ENCODE measurements at regions not wholly inside any gene's neighbourhood (a gene's known extent, or its start where the extent isn't known, plus 50 kb on each side); places are given as distances from the start of the nearest gene placed in this dataset.

- H3K36me3 ChIP-seq (ENCODE audit: control insufficient read depth, insufficient read depth, low read length): no peaks in the 10 kb centered on the region
- in situ Hi-C loops (cut with MboI; ENCODE audit: low sequenced_read_pairs): no loop called here
- no peaks in the 10 kb centered on the region for H3K4me1 ChIP-seq (ENCODE audit: control insufficient read depth, insufficient read depth, low read length)
- H2BK5ac ChIP-seq (ENCODE audit: low read depth, low read length, poor library complexity, severe bottlenecking): no peak overlapping the region
- ATAC-seq (ENCODE audit: low read depth) (no peak), DNase-seq (no peak)
- ChIA-PET CTCF (no interaction called here), POLR2A (ENCODE audit: unreplicated experiment) (no interaction called here)
- no peak overlapping the region for H3K4me3 ChIP-seq (ENCODE audit: insufficient read depth, low read depth, low read length)
- H3K27me3 ChIP-seq (ENCODE audit: control insufficient read depth, insufficient read depth, low read length): no peaks in the 10 kb centered on the region
- intact Hi-C loops (cut with micrococcal nuclease): no loop called here
- H4K8ac ChIP-seq (ENCODE audit: low read depth in 2 of 2, low read length in 2 of 2): no peak overlapping the region
- no peak overlapping the region for H2BK20ac ChIP-seq (ENCODE audit: low read depth, low read length)
- H3K23ac ChIP-seq (ENCODE audit: low read depth, low read length): no peak overlapping the region
- H2AFZ ChIP-seq (replicated peaks; ENCODE audit: low read length, poor library complexity): no peak overlapping the region
- dilution Hi-C loops (cut with HindIII; ENCODE audit: low sequenced_read_pairs, unreplicated experiment): no loop called here
- H3K14ac ChIP-seq (replicated peaks; ENCODE audit: low read depth, low read length): no peak overlapping the region
- H2AK9ac ChIP-seq (replicated peaks; ENCODE audit: low read depth, low read length, poor library complexity): no peak overlapping the region
- no peak overlapping the region for H2BK15ac ChIP-seq (ENCODE audit: low read depth, low read length)
- H4K20me1 ChIP-seq (ENCODE audit: insufficient read depth, low read length): no peaks in the 10 kb centered on the region
- no peak overlapping the region for H2AK5ac ChIP-seq (ENCODE audit: low read depth, low read length)
- no TSS peak for BruUV-seq (replicated peaks)
- H3K9me1 ChIP-seq (ENCODE audit: insufficient read depth, low read length): no peaks in the 10 kb centered on the region
- no peak overlapping the region for H3K27ac ChIP-seq (ENCODE audit: insufficient read depth, low read length)
- no peak overlapping the region for H4K91ac ChIP-seq (ENCODE audit: insufficient read depth, low read depth, low read length)
- H2BK120ac ChIP-seq (ENCODE audit: low read depth, low read length): no peak overlapping the region
- TF ChIP-seq ELK1 (IDR thresholded peaks at IDR 0.05; ENCODE audit: borderline replicate concordance, low read depth, low read length) (no peak), RCOR1 (IDR thresholded peaks at IDR 0.05; ENCODE audit: insufficient replicate concordance, low read length) (no peak), CEBPB (IDR thresholded peaks at IDR 0.05; ENCODE audit: low read depth, low read length) (no peak), BHLHE40 (IDR thresholded peaks at IDR 0.05; ENCODE audit: low read depth, low read length) (no peak), USF2 (IDR thresholded peaks at IDR 0.05; ENCODE audit: low read depth, low read length) (no peak), MAFK (IDR thresholded peaks at IDR 0.05; ENCODE audit: low read depth, low read length) (no peak), CHD1 (IDR thresholded peaks at IDR 0.05; ENCODE audit: low read depth, low read length) (no peak), CTCF (conservative IDR thresholded peaks at IDR 0.05; ENCODE audit: low read depth, low read length) (no peak), MXI1 (IDR thresholded peaks at IDR 0.05; ENCODE audit: borderline replicate concordance, low read depth, low read length) (no peak), RAD21 (IDR thresholded peaks at IDR 0.05; ENCODE audit: low read length) (no peak), SMC3 (IDR thresholded peaks at IDR 0.05; ENCODE audit: low read depth, low read length) (no peak), POLR2A (IDR thresholded peaks at IDR 0.05; ENCODE audit: low read depth, low read length) (no peak)
- H3K56ac ChIP-seq (ENCODE audit: extremely low read depth, insufficient read depth, low read length): no peak overlapping the region
- 75% methylated on average over 2 of the region's 5 CpGs; no CpG with 5 or more reads in 1 of the 2 experiments for WGBS, 2 experiments (ENCODE audit: extremely low coverage in 2 of 2, insufficient read length in 1 of 2)
- H4K5ac ChIP-seq (ENCODE audit: low read depth, low read length): no peak overlapping the region
- H3K4ac ChIP-seq (ENCODE audit: low read depth, low read length): no peak overlapping the region
- H3K79me1 ChIP-seq (ENCODE audit: low read depth in 1 of 2, low read length in 2 of 2): no peaks in the 10 kb centered on the region
- no peak overlapping the region for H3K4me2 ChIP-seq (ENCODE audit: low read depth, low read length)
- H3K18ac ChIP-seq (ENCODE audit: low read depth, low read length): no peak overlapping the region
- H3K9me3 ChIP-seq (ENCODE audit: control insufficient read depth, insufficient read depth, low read length): no peaks in the 10 kb centered on the region
- no peak overlapping the region for H3K9ac ChIP-seq (ENCODE audit: low read depth, low read length)
Observed at GRCh38 chr2:221758076-221758475, 186.0 kb upstream of the EPHA4 start.
